BE2C (cell line): ENCODE measurements at regions not wholly inside any gene's neighbourhood (a gene's known extent, or its start where the extent isn't known, plus 50 kb on each side); places are given as distances from the start of the nearest gene placed in this dataset.

Source experiments
- DNase-seq: peaks from one replicate; pipeline ENCODE4 v3.0.0-alpha.2; 2020
- H3K27me3 ChIP-seq: fragments of 250-450 bp; sonication (Bioruptor Pico); 2 replicates; pipeline ENCODE4 v1.5.1; 2020; ENCODE audit warnings: mild to moderate bottlenecking
- H3K36me3 ChIP-seq: fragments of 250-450 bp; sonication (Bioruptor Pico); 2 replicates; pipeline ENCODE4 v1.5.1; 2020; ENCODE audit warnings: mild to moderate bottlenecking
- H3K4me1 ChIP-seq: fragments of 250-450 bp; sonication (Bioruptor Pico); 2 replicates; pipeline ENCODE4 v1.5.1; 2020
- H3K4me3 ChIP-seq: 2 replicates; pipeline ENCODE4 v1.5.1; 2011; ENCODE audit warnings: low read depth, low read length
- H3K9me3 ChIP-seq: fragments of 250-450 bp; sonication (Bioruptor Pico); 2 replicates; pipeline ENCODE4 v1.5.1; 2020
- CTCF ChIP-seq: IDR thresholded peaks from 2 replicates; pipeline ENCODE4 v1.5.1; 2012; ENCODE audit warnings: mild to moderate bottlenecking, low read depth, low read length

- no peak for TF ChIP-seq CTCF
- Histone ChIP-seq H3K27me3 (no peaks in the 10 kb centered on the region), H3K4me1 (no peaks in the 10 kb centered on the region), H3K4me3 (no peak overlapping the region), H3K36me3 (no peaks in the 10 kb centered on the region), H3K9me3 (peaks cover 4% of the 10 kb centered on the region)
- no peak for DNase-seq
Observed at GRCh38 chr5:16013334-16014065, 166.1 kb downstream of the MARCHF11 start.

GRCh38 chr5:16009256-16009655 lies 170.3 kb downstream of the MARCHF11 start:
- no peak for TF ChIP-seq CTCF
- no peak for DNase-seq
- H3K4me3 ChIP-seq = no peak overlapping the region
- no peaks in the 10 kb centered on the region for H3K4me1 ChIP-seq
- H3K36me3 ChIP-seq = no peaks in the 10 kb centered on the region
- no peaks in the 10 kb centered on the region for H3K27me3 ChIP-seq
- H3K9me3 ChIP-seq = no peaks in the 10 kb centered on the region; the same call in 1 of the 2 replicates

GRCh38 chr5:16007750-16008415 lies 171.7 kb downstream of the MARCHF11 start:
- Histone ChIP-seq H3K4me1 (no peaks in the 10 kb centered on the region), H3K4me3 (no peak overlapping the region), H3K27me3 (no peaks in the 10 kb centered on the region), H3K9me3 (no peaks in the 10 kb centered on the region; the same call in 1 of the 2 replicates), H3K36me3 (no peaks in the 10 kb centered on the region)
- DNase-seq = no peak
- no peak for TF ChIP-seq CTCF

- DNase-seq = no peak
- Histone ChIP-seq H3K9me3 (no peaks in the 10 kb centered on the region; the same call in 1 of the 2 replicates), H3K36me3 (no peaks in the 10 kb centered on the region), H3K4me1 (no peaks in the 10 kb centered on the region), H3K27me3 (no peaks in the 10 kb centered on the region), H3K4me3 (no peak overlapping the region)
- no peak for TF ChIP-seq CTCF
Observed at GRCh38 chr5:16005225-16005624, 174.4 kb downstream of the MARCHF11 start.

- H3K4me3 ChIP-seq = no peak overlapping the region
- TF ChIP-seq CTCF = no peak
- DNase-seq = no peak
- no peaks in the 10 kb centered on the region for H3K9me3 ChIP-seq
- peaks cover 8% of the 10 kb centered on the region; the same call in 1 of the 2 replicates for H3K4me1 ChIP-seq
- no peaks in the 10 kb centered on the region for H3K27me3 ChIP-seq
- no peaks in the 10 kb centered on the region for H3K36me3 ChIP-seq
Observed at GRCh38 chr5:16000056-16000455, 179.5 kb downstream of the MARCHF11 start.

GRCh38 chr5:15995341-15996052 lies 184.1 kb downstream of the MARCHF11 start:
- no peaks in the 10 kb centered on the region for H3K36me3 ChIP-seq
- H3K27me3 ChIP-seq = no peaks in the 10 kb centered on the region
- H3K4me3 ChIP-seq = no peak overlapping the region
- peaks cover 15% of the 10 kb centered on the region for H3K4me1 ChIP-seq
- DNase-seq = peak; percentile 66
- H3K9me3 ChIP-seq = no peaks in the 10 kb centered on the region
- TF ChIP-seq CTCF = peak; percentile 68
